WERI-Rb-1 (cell line): ENCODE measurements at regions not wholly inside any gene's neighbourhood (a gene's known extent, or its start where the extent isn't known, plus 50 kb on each side); places are given as distances from the start of the nearest gene placed in this dataset.
"Not testable (repeated sequence)": the region's sequence is repeated elsewhere in the genome, so short reads cannot be mapped to it uniquely, and the experiment has no call there.

Experiments
- DNase-seq: peaks from one replicate; pipeline ENCODE4 v3.0.0-alpha.2; 2020
- H3K27ac ChIP-seq: fragments of 250-450 bp; sonication (Bioruptor Pico); 2 replicates; pipeline ENCODE4 v1.5.1; 2020; ENCODE audit warnings: mild to moderate bottlenecking, moderate library complexity
- H3K27me3 ChIP-seq: fragments of 250-450 bp; sonication (Bioruptor Pico); 2 replicates; pipeline ENCODE4 v1.5.1; 2021; ENCODE audit warnings: mild to moderate bottlenecking, low read depth, moderate library complexity; ENCODE audit not compliant: insufficient read depth, severe bottlenecking
- H3K36me3 ChIP-seq: fragments of 250-450 bp; sonication (Bioruptor Pico); 2 replicates; pipeline ENCODE4 v1.5.1; 2020; ENCODE audit warnings: mild to moderate bottlenecking, moderate library complexity
- H3K4me3 ChIP-seq: 2 replicates; pipeline ENCODE4 v1.5.1; 2011; ENCODE audit warnings: low read depth, mild to moderate bottlenecking, control low read depth, low read length
- H3K9me3 ChIP-seq: fragments of 250-450 bp; sonication (Bioruptor Pico); 2 replicates; pipeline ENCODE4 v1.5.1; 2021; ENCODE audit warnings: mild to moderate bottlenecking, moderate library complexity; ENCODE audit not compliant: severe bottlenecking
- TF ChIP-seq, protein P1 (sequence below): IDR thresholded peaks from 2 replicates; pipeline ENCODE4 v1.5.1; 2011; ENCODE audit warnings: low read depth, mild to moderate bottlenecking, control low read depth, inconsistent platforms, low read length

DNA sequence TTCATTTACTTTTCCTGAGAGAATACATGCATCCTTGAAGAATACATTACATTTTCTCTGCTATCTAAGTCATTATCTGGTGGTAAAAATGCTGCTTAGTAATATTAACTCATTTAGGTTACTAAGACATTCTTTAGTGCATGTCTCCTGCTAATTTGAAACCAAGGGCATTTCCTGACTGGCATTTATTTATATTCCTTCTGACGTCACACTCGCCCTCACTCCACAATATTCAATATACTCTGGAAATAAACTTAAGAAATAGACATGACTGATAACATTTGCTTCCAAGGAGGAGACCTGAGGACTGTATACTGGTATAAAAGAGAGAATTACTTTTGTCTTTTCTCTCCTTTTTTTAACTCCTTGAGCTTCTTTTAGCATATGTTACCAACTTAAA is 619.5 kb upstream of the SMIM31 start:
- DNase-seq = no peak
- Histone ChIP-seq H3K4me3 (no peak overlapping the region), H3K9me3 (no peaks in the 10 kb centered on the region), H3K36me3 (no peaks in the 10 kb centered on the region), H3K27me3 (no peaks in the 10 kb centered on the region), H3K27ac (no peak overlapping the region)
- TF ChIP-seq, protein P1, sequence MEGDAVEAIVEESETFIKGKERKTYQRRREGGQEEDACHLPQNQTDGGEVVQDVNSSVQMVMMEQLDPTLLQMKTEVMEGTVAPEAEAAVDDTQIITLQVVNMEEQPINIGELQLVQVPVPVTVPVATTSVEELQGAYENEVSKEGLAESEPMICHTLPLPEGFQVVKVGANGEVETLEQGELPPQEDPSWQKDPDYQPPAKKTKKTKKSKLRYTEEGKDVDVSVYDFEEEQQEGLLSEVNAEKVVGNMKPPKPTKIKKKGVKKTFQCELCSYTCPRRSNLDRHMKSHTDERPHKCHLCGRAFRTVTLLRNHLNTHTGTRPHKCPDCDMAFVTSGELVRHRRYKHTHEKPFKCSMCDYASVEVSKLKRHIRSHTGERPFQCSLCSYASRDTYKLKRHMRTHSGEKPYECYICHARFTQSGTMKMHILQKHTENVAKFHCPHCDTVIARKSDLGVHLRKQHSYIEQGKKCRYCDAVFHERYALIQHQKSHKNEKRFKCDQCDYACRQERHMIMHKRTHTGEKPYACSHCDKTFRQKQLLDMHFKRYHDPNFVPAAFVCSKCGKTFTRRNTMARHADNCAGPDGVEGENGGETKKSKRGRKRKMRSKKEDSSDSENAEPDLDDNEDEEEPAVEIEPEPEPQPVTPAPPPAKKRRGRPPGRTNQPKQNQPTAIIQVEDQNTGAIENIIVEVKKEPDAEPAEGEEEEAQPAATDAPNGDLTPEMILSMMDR = no peak

DNA sequence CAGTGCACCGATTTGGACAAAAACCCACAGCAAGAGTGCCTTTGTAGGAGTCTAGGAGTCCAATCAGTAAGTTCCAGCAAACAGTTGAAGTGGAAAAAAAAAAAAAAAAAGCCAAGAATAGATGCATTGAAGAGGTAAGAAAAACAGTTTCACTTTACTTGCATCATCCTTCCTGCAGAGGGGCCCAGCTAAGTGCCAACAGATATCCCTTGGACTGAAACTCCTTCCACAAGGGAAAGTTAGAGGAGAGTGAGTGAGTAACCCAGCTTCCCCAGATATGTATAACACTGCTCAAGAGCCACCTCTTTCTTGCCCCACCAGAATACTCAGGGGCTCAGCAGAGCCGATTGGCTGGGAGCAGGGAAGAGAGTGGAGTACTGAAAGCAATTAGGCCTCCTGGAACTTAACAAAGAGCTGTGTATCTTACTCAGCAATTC is 617.7 kb upstream of the SMIM31 start:
- H3K36me3 ChIP-seq = no peaks in the 10 kb centered on the region
- no peaks in the 10 kb centered on the region for H3K9me3 ChIP-seq
- H3K27me3 ChIP-seq = no peaks in the 10 kb centered on the region
- TF ChIP-seq, protein P1 = no peak
- no peak overlapping the region for H3K4me3 ChIP-seq
- H3K27ac ChIP-seq = no peak overlapping the region
- no peak for DNase-seq

DNA sequence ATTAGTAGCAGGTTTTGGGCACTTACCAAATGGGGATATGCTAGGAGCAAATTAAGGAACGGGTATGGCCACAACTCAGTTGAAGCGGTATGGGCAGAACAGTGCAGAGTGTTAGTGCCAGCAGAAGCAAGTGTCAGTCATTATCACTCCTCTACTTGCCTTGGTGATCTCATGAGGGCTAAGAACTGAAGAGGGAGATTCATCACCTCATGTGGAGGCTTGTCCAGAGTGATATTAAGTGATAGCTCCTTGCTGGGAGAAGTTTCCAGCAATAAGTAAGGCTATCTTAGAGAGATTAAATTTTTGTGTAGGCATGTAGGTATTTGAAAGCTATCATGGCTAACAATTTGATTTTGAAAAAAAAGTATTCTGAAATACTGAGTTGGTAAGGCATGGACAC is 615.4 kb upstream of the SMIM31 start:
- no peak overlapping the region for H3K27ac ChIP-seq
- DNase-seq = no peak

DNA sequence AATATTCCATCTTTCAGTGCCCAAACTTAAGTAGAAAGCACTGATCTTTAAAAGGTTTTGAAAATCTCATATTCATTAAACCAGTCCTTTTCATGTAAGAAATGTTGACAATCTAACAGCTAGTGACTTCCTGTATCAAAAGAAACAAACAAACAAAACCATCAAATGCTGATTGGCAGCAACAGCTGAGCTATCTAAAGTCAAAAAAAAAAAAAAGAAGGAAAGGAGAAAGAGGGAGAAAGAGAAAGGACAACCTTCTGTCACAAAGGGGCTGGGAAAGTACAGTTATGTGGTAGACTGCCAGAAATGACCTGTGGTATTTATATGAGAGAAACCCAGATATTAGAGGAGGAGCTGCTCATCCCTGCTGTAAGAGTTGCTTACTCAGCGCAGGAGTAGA is 614.6 kb upstream of the SMIM31 start:
- Histone ChIP-seq H3K27me3 (no peaks in the 10 kb centered on the region), H3K27ac (no peak overlapping the region), H3K36me3 (no peaks in the 10 kb centered on the region), H3K4me3 (no peak overlapping the region), H3K9me3 (no peaks in the 10 kb centered on the region)
- TF ChIP-seq, protein P1 = no peak
- no peak for DNase-seq

More for the DNA sequence above, 615.4 kb upstream of the SMIM31 start:
- Histone ChIP-seq H3K36me3 (no peaks in the 10 kb centered on the region), H3K9me3 (no peaks in the 10 kb centered on the region), H3K27me3 (no peaks in the 10 kb centered on the region), H3K4me3 (no peak overlapping the region)
- TF ChIP-seq, protein P1 = no peak

DNA sequence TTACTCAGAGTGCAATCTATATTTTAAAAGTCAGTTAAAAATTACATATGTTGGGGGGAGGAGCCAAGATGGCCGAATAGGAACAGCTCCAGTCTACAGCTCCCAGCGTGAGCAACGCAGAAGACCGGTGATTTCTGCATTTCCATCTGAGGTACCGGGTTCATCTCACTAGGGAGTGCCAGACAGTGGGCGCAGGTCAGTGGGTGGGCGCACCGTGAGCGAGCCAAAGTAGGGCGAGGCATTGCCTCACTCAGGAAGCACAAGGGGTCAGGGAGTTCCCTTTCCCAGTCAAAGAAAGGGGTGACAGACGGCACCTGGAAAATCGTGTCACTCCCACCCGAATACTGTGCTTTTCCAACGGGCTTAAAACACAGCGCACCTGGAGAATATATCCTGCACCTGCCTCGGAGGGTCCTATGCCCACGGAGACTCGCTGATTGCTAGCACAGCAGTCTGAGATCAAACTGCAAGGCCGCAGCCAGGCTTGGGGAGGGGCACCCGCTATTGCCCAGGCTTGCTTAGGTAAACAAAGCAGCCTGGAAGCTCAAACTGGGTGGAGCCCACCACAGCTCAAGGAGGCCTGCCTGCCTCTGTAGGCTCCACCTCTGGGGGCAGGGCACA is 612.1 kb upstream of the SMIM31 start:
- not testable (repeated sequence) for H3K27ac ChIP-seq, DNase-seq, H3K9me3 ChIP-seq, H3K27me3 ChIP-seq, H3K4me3 ChIP-seq, H3K36me3 ChIP-seq

DNA sequence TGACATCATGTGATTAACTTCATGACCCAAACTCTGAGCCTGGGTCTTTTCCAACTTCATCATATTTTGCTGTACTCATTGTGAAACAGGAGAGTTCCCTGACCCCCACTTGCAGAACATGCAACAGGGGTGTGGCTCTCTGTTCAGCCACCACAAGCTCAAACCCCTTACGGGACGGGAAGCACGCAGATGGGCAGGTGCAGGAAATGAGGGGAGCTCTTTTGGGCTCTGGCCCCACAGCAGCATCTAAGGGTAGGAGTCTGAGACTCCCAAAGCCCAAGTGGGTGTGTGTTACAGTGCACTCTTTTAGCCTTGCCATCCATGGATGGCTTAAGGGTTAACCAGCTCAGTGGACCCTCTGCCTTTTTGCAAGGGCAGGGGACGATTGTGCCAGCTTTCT is 599.5 kb upstream of the SMIM31 start:
- no peak for DNase-seq
- Histone ChIP-seq H3K9me3 (no peaks in the 10 kb centered on the region), H3K27me3 (no peaks in the 10 kb centered on the region), H3K27ac (no peak overlapping the region), H3K4me3 (no peak overlapping the region), H3K36me3 (no peaks in the 10 kb centered on the region)
- TF ChIP-seq, protein P1 = no peak
